ENCODE measurements at regions not wholly inside any gene's neighbourhood (a gene's known extent, or its start where the extent isn't known, plus 50 kb on each side); places are given as distances from the start of the nearest gene placed in this dataset.

DNA sequence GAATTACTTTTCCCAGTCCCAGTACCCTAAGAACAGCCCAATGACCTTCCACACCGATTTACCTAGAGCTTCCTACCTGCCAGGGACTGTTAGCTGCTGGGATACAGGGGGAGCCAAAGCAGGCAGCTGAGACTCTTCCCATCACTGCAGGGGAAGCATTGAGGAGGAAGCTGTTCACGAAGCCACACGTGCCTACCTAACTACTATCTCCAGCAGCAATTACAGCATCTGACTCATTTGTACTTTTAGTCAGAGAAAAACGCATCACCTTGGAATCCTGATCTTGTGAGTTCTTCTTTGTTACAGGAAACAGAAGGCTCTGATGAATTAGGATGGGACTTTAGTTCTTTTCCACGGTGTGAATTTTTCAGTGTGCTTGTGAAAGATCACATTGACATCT, 113.7 kb upstream of the DHX40 start:
- TF ChIP-seq, protein P1, sequence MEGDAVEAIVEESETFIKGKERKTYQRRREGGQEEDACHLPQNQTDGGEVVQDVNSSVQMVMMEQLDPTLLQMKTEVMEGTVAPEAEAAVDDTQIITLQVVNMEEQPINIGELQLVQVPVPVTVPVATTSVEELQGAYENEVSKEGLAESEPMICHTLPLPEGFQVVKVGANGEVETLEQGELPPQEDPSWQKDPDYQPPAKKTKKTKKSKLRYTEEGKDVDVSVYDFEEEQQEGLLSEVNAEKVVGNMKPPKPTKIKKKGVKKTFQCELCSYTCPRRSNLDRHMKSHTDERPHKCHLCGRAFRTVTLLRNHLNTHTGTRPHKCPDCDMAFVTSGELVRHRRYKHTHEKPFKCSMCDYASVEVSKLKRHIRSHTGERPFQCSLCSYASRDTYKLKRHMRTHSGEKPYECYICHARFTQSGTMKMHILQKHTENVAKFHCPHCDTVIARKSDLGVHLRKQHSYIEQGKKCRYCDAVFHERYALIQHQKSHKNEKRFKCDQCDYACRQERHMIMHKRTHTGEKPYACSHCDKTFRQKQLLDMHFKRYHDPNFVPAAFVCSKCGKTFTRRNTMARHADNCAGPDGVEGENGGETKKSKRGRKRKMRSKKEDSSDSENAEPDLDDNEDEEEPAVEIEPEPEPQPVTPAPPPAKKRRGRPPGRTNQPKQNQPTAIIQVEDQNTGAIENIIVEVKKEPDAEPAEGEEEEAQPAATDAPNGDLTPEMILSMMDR (IDR thresholded peaks at IDR 0.05; ENCODE audit: low read depth, low read length): no peak
- peak in 1 of 2 donors; percentile 83 for DNase-seq (ENCODE audit: low read depth in 2 of 2)
- H3K4me3 ChIP-seq (replicated peaks in 1 of 2; ENCODE audit: low read depth in 2 of 2, low read length in 2 of 2): no peak overlapping the region

DNA sequence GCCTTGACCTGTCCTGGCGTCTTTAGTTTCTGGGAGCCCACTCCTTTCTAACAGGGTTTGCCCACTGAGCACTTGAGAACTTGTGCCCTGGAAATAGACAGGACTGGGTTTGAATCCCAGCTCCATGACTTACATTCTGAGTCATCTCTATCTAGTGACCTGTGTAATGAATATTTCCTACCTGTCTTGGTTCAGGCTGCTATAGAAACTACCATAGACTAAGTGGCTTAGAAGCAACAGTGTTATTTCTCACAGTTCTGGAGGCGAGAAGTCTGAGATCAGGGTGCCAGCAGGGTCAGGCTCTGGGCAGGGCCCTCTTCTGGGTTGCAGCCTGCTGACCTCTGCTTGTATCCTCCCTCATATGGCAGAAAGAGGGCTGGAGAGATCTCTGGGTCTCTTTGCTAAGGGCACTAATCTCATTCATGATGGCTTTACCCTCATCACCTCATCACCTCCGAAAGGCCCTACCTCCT, 110.7 kb upstream of the DHX40 start:
- DNase-seq (ENCODE audit: low read depth in 2 of 2): no peak
- H3K4me3 ChIP-seq (replicated peaks in 1 of 2; ENCODE audit: low read depth in 2 of 2, low read length in 2 of 2): no peak overlapping the region
- TF ChIP-seq, protein P1 (IDR thresholded peaks at IDR 0.05; ENCODE audit: low read depth, low read length): no peak

DNA sequence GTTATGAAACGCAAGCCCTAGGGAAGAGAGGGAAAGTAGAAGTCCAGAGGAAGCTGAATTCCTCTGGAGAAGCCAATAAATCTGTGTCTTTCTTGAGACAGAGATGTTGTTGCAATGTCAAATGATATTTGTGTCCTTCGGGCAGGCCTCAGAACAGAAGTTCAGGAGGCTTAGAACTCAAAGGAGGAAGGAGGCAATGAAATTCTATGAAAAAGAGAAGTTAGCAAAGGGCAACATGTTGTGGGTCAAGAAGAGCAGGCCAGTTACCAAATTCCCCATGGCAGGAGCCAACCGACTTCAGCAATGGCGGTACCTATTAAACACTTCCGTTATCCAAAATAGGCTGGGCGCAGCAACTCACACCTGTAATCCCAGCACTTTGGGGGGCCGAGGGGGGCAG, 109.0 kb upstream of the DHX40 start:
- no peak overlapping the region for H3K4me3 ChIP-seq (replicated peaks in 1 of 2; ENCODE audit: low read depth in 2 of 2, low read length in 2 of 2)
- TF ChIP-seq, protein P1 (IDR thresholded peaks at IDR 0.05; ENCODE audit: low read depth, low read length): no peak
- no peak for DNase-seq (ENCODE audit: low read depth in 2 of 2)

DNA sequence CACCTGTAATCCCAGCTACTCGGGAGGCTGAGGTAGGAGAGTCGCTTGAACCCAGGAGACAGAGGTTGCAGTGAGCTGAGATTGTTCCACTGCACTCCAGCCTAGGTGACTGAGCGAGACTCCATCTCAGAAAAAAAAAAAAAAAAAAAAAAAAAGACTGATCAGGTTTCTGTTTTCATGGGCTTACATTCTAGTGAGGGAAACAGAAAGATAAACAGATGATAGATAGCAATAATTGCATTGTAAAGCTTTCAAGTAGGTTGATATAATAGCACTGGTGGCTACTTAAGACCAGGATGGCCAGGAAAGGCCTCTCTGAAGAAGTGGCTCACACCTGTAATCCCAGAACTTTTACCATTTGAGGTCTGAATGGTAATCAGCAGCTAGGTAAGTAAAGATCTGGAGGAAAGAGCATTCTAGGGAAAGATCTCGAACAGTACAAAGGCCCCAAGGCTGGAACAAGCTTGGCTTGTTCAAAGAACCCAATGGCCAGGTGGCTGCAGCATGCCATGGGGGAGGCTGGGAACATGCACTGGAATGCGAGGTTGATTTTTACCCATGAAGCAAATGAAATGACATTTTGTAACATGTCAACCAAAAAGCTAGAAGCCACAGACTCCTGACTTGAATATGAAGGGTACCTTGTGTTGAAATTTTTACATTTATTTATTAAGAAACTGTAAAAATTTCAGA, 108.3 kb upstream of the DHX40 start:
- DNase-seq (ENCODE audit: low read depth in 2 of 2): no peak
- no peak overlapping the region for H3K4me3 ChIP-seq (replicated peaks in 1 of 2; ENCODE audit: low read depth in 2 of 2, low read length in 2 of 2)
- TF ChIP-seq, protein P1 (IDR thresholded peaks at IDR 0.05; ENCODE audit: low read depth, low read length): no peak

DNA sequence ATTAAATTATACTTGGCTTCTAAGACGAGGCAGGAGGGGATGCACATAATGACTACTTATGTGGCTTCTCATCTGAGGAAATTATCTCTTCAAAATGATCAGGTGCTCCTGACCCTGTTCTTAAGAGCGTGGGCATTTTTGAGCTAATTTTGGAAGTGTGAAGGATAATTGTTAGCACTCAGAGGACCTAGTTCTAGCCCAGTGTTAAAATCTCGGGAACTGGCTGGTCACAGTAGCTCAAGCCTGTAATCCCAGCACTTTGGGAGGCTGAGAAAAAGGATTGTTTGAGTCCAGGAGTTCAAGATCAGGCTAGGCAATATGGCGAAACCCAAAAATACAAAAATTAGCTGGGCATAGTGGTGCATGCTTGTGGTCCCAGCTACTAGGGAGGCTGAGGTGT, 103.0 kb upstream of the DHX40 start:
- TF ChIP-seq, protein P1 (IDR thresholded peaks at IDR 0.05; ENCODE audit: low read depth, low read length): no peak

DNA sequence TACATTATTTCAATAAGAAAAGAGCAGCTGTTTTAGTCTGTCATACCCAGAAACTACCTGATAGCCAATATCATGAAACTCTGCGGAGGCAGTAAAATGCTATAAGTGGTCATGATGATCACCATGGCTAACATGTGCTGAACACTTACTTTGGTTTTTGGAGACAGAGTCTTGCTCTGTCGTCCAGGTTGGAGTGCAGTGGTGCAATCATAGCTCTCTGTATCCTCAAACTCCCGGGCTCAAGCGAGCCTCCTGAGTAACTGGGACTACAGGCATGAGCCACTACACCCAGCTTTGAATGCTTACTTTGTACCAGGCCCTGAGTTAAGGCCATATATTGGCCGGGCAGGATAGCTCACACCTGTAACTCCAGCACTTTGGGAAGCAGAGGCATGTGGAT, 101.2 kb upstream of the DHX40 start:
- no peak for DNase-seq (ENCODE audit: low read depth in 2 of 2)
- no peak overlapping the region for H3K4me3 ChIP-seq (replicated peaks in 1 of 2; ENCODE audit: low read depth in 2 of 2, low read length in 2 of 2)
- TF ChIP-seq, protein P1 (IDR thresholded peaks at IDR 0.05; ENCODE audit: low read depth, low read length): no peak

More for the DNA sequence above, 103.0 kb upstream of the DHX40 start:
- DNase-seq (ENCODE audit: low read depth in 2 of 2): no peak
- no peak overlapping the region for H3K4me3 ChIP-seq (replicated peaks in 1 of 2; ENCODE audit: low read depth in 2 of 2, low read length in 2 of 2)

DNA sequence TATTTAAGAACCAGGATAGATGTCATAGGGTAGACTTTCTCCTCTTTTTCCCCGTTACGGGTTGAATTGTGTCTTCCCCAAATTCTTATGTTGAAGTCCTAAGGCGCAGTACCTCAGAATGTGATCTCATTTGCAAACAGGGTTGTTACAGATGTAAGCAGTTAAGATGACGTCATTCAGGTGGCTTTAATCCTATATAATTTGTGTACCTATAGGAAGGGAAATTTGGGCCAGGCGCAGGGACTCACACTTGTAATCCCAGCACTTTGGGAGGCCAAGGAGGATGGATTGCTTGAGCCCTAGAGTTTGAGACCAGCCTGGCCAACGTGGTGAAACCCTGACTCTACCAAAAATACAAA, 99.5 kb upstream of the DHX40 start:
- no peak for DNase-seq (ENCODE audit: low read depth in 2 of 2)
- TF ChIP-seq, protein P1 (IDR thresholded peaks at IDR 0.05; ENCODE audit: low read depth, low read length): no peak
- no peak overlapping the region for H3K4me3 ChIP-seq (replicated peaks in 1 of 2; ENCODE audit: low read depth in 2 of 2, low read length in 2 of 2)
